Spinal cord (tissue), 9 donors: ENCODE measurements at regions not wholly inside any gene's neighbourhood (a gene's known extent, or its start where the extent isn't known, plus 50 kb on each side); places are given as distances from the start of the nearest gene placed in this dataset.

Experiments
- DNase-seq, 6 donors: peaks; one replicate each; pipeline versions ENCODE4 v3.0.0 to v3.0.0-alpha.2; 2013 to 2015; ENCODE audit warnings: low spot score in 6 of 6, low read depth in 4 of 6
- H3K27ac ChIP-seq: one replicate; pipeline ENCODE4 v1.5.1; 2013; ENCODE audit warnings: low read depth, low read length, control low read depth
- H3K27me3 ChIP-seq: one replicate; pipeline ENCODE4 v1.6.1; 2013; ENCODE audit warnings: low read length; ENCODE audit not compliant: control insufficient read depth, insufficient read depth
- H3K36me3 ChIP-seq: one replicate; pipeline ENCODE4 v1.6.1; 2013; ENCODE audit warnings: low read length; ENCODE audit not compliant: control insufficient read depth, insufficient read depth
- H3K4me1 ChIP-seq: one replicate; pipeline ENCODE4 v1.6.1; 2013; ENCODE audit warnings: low read length; ENCODE audit not compliant: control insufficient read depth, insufficient read depth
- H3K4me3 ChIP-seq: one replicate; pipeline ENCODE4 v1.5.1; 2013; ENCODE audit warnings: low read depth, low read length, control low read depth
- H3K9me3 ChIP-seq: one replicate; pipeline ENCODE4 v1.6.1; 2013; ENCODE audit warnings: low read length; ENCODE audit not compliant: control insufficient read depth, insufficient read depth
- WGBS: methylation state at CpG from one replicate; pipeline ENCODE4 v1.1.5; 2013; ENCODE audit warnings: missing lambda C conversion rate; ENCODE audit not compliant: insufficient coverage; 5-methylcytosine and 5-hydroxymethylcytosine counted together
- donor health status: healthy.

DNA sequence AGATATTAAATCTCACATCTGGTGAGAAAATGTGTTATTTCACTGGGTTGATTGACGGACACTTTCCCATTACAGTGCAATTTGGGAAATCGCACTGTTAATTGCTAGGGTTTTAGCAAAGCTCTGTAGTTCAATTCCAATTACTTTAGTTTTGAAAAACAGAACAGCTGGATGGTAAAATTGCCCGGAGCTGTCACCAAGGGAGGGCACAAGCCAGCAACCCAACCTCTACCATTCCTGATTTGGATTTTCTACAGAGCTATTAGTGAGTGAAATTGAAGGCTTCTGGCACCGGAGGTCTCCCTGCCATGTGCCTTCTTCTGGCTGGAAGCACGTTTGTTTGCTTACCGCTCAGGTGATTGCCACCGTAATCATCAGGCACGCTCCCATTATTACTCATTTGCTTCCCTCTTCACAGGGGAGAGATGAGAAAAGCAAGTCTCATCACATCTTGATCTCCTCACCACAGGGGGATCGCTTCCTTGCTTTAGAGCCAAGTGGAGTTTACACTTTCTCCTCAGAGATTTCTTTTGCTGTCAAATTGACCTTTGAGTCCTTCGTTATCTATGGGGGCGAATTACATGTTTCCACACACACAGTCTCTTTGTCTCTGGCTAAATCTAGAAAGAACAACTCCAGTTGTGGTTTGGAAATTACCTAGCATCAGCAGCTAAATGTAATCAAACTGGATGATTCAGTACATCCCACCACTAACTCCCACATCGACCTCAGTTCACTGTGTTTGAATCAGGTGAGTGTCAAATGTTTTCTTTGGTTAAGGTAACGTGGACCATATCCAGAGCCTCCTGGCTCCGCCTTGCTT lies 421.7 kb upstream of the GOLIM4 start:
- DNase-seq, result peak in 1 of 6 donors; percentile 60
- Histone ChIP-seq H3K4me1 (no peaks in the 10 kb centered on the region), H3K27me3 (no peaks in the 10 kb centered on the region), H3K9me3 (no peaks in the 10 kb centered on the region), H3K27ac (no peak overlapping the region), H3K4me3 (no peak overlapping the region), H3K36me3 (no peaks in the 10 kb centered on the region)
- WGBS, result 88% methylated on average over 2 of the region's 14 CpGs

DNA sequence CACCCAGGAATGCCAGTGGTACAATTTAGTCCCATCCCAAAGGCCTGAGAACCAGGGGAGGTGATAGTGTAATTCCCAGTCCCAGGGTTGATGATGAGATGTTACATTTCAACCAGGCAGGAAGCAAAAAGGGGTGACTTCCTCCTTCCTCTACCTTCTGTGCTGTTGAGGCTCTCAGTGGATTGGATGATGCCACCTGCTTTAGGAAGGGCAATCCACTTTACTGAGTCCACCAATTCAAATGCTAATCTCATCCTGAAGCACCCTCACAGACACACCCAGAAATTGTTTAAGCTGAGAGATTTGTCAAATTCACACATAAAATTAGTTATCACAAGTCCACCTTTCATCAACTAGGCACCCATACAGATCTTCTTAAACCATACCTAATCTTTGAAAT lies 418.5 kb upstream of the GOLIM4 start:
- H3K27ac ChIP-seq, result no peak overlapping the region
- H3K36me3 ChIP-seq, result no peaks in the 10 kb centered on the region
- no peak overlapping the region for H3K4me3 ChIP-seq
- H3K9me3 ChIP-seq, result no peaks in the 10 kb centered on the region
- H3K4me1 ChIP-seq, result no peaks in the 10 kb centered on the region
- no peak for DNase-seq
- H3K27me3 ChIP-seq, result no peaks in the 10 kb centered on the region

DNA sequence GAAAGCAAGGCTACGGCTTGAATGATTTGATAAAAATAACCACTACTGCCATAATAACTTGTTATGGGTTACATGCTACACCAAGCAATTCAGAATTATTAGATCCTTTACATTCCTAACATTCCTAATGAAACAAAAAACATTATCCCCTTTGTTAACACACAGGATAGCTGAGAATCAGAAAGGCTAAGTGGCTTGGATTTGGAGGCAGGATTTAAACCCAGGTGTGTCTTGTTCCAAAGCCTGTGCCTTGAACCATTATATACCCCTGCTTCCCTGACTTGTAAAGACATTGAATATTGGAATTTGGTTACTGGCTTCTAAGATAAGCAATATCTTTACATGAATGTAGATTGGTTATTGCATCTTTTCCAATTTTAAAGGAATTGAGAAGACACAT lies 417.1 kb upstream of the GOLIM4 start:
- no CpG with 5 or more reads among the region's 1 CpG for WGBS
- DNase-seq, result no peak

DNA sequence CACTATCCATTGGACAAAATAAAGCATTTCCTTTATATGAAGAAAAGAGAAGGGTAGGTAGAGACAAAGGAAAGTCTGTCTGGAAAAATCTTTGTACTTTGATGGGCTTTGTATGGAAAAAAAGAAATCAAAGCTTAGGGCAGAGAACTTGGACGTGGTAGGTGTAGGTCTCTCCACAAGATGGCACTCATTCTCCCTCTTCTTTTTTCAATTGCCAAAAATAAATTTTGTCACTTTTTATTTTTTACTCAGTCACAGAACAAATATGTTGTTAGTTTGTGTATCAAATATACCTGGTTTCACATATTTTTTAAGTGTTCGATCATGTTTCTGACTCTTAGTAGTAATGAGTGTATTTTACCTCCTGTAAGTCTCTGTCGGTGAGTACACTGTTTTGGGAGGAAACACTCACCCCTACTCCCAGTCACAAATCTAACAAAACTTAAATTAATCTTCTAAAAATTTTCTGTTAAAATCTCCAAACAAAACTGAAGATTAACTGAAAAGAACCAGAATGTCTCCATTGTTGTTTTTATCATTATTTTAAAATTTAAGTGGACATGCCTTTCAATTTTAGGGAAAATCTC lies 415.8 kb upstream of the GOLIM4 start:
- Histone ChIP-seq H3K27ac (no peak overlapping the region), H3K9me3 (no peaks in the 10 kb centered on the region), H3K36me3 (no peaks in the 10 kb centered on the region), H3K27me3 (no peaks in the 10 kb centered on the region), H3K4me3 (no peak overlapping the region), H3K4me1 (no peaks in the 10 kb centered on the region)
- WGBS, result no CpG with 5 or more reads among the region's 3 CpGs
- DNase-seq, result peak in 2 of 6 donors; percentile 55 to 64

More for the DNA sequence above, 417.1 kb upstream of the GOLIM4 start:
- Histone ChIP-seq H3K27me3 (no peaks in the 10 kb centered on the region), H3K36me3 (no peaks in the 10 kb centered on the region), H3K4me1 (no peaks in the 10 kb centered on the region), H3K4me3 (no peak overlapping the region), H3K27ac (no peak overlapping the region), H3K9me3 (no peaks in the 10 kb centered on the region)

DNA sequence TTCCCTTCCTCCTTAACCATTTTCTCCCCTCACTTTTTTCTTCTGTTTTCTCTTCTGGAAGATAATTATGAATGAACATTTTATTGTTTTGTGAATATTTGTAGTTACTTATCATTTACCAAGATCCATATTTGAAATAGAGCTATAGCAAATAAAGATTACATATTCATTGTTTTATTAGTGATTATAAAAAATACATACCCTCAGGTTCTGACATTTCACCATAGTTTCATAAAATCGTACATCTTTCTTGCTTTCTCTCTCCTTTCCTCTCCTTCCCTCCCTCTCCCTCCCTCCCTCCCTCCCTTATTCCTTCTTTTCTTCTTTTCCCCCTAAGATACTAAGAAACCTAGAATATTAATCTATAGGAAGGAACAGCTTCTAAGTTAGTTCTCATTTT lies 410.9 kb upstream of the GOLIM4 start:
- no peaks in the 10 kb centered on the region for H3K27me3 ChIP-seq
- H3K4me1 ChIP-seq, result no peaks in the 10 kb centered on the region
- H3K9me3 ChIP-seq, result no peaks in the 10 kb centered on the region
- DNase-seq, result no peak
- no peak overlapping the region for H3K27ac ChIP-seq
- no CpG with 5 or more reads among the region's 1 CpG for WGBS
- H3K36me3 ChIP-seq, result no peaks in the 10 kb centered on the region
- H3K4me3 ChIP-seq, result no peak overlapping the region

DNA sequence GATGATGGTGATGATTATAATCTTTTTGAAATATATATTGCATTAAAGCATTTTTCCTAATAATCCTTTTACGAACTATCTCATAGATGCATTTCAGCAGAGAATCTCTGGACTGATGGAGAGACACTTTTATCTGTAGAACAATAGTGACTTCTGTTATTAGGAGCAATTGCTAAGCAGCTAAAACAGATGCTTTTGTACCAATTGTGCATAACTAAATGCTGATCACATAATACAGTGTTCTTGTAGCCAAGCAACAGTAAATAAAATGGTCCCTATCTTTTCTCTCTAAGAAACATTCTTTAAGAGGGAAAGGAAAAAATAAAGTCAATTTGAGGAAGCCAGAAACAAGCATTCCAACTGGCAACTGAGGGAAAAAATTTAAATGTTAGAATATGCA lies 405.8 kb upstream of the GOLIM4 start:
- no peaks in the 10 kb centered on the region for H3K9me3 ChIP-seq
- no peaks in the 10 kb centered on the region for H3K27me3 ChIP-seq
- DNase-seq, result peak in 2 of 6 donors; percentile 24 to 35
- H3K36me3 ChIP-seq, result no peaks in the 10 kb centered on the region
- H3K27ac ChIP-seq, result no peak overlapping the region
- no CpG with 5 or more reads among the region's 1 CpG for WGBS
- no peaks in the 10 kb centered on the region for H3K4me1 ChIP-seq
- H3K4me3 ChIP-seq, result no peak overlapping the region

DNA sequence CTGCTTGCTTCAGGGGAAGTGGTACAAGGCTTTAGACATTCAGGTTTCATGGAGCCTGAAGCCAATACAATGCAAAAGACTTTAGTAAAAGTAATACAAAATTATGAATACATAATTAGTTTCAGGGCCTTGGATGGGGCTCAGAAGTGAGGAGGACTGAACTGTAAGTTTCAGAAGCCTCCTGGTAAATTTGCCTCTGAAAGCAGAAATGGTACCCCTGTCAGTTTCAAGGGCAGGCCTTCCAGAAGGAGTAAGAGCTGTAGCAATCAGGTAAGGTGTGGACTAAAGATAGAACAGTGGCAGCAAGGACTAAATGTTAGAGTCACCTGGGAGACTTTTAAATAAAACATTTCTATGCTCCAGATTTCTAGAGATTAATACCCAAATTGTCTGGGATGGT lies 402.5 kb upstream of the GOLIM4 start:
- H3K36me3 ChIP-seq, result no peaks in the 10 kb centered on the region
- no peak overlapping the region for H3K4me3 ChIP-seq
- H3K27ac ChIP-seq, result no peak overlapping the region
- no peaks in the 10 kb centered on the region for H3K27me3 ChIP-seq
- H3K4me1 ChIP-seq, result no peaks in the 10 kb centered on the region
- no peaks in the 10 kb centered on the region for H3K9me3 ChIP-seq
- no peak for DNase-seq

DNA sequence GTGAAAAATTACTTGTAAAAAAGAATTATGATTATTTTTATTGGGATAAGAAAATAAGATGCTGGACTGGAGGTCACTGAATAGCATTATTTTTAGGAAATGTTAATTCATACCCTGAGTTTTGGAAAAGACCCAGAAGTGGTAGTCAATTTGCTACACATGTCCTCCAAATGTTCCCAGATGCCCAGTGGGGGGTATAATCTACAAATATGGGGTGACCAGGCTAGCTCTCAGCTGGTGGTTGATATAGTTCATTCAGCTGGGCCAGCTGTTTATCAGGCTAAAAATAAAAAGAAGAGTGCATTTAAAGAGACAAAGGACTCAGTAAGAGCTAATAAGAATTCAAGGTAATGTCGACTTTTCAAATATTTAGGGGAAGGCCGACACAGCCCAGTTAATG lies 402.0 kb upstream of the GOLIM4 start:
- Histone ChIP-seq H3K27me3 (no peaks in the 10 kb centered on the region), H3K27ac (no peak overlapping the region), H3K36me3 (no peaks in the 10 kb centered on the region), H3K4me1 (no peaks in the 10 kb centered on the region), H3K4me3 (no peak overlapping the region), H3K9me3 (no peaks in the 10 kb centered on the region)
- WGBS, result 60% methylated on average over 1 of the region's 2 CpGs
- peak in 1 of 6 donors; percentile 14 for DNase-seq

DNA sequence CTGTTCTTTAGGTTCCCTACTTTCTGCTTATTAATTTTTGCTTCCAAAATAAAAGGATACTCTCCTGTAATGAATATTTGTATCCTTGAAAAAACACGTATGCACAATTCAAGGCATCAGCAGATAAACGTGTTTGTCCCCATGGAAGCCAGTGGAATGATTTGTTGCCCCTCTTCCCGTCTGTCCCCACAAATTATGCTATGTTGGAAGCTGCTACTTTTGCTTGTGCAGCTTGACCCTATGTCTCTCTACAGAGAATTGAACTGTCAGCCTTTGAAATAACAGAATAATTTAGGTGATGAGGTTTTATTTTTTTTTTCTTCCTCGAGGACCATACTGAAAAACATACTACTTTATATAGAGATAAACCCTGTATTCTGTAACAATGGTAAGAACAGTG lies 401.5 kb upstream of the GOLIM4 start:
- 24% methylated on average over 3 of the region's 4 CpGs for WGBS
- Histone ChIP-seq H3K4me1 (no peaks in the 10 kb centered on the region), H3K9me3 (no peaks in the 10 kb centered on the region), H3K27me3 (no peaks in the 10 kb centered on the region), H3K27ac (no peak overlapping the region), H3K36me3 (no peaks in the 10 kb centered on the region), H3K4me3 (no peak overlapping the region)
- DNase-seq, result peak in 2 of 6 donors; percentile 7 to 64

DNA sequence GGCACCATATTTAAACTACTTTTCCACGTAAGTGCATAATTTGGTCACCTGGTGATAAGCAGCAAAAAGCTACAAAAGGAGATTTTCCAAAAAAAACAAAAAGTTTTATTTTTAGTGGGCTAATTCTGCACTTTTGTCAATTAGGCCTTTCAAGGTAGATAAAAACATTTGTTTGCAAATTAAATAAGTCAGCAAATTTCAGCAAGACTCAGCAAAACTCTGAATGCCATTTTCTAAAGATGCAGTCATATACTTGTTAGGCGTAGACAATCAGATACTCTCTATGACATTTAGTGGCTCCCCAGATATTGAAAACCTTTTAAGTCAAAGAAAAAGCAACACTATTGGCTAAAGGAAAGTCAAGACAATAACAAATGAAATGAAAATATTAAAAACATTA lies 400.2 kb upstream of the GOLIM4 start:
- no peak overlapping the region for H3K4me3 ChIP-seq
- no CpG with 5 or more reads among the region's 2 CpGs for WGBS
- no peaks in the 10 kb centered on the region for H3K27me3 ChIP-seq
- no peaks in the 10 kb centered on the region for H3K4me1 ChIP-seq
- H3K36me3 ChIP-seq, result no peaks in the 10 kb centered on the region
- no peak overlapping the region for H3K27ac ChIP-seq
- DNase-seq, result no peak
- no peaks in the 10 kb centered on the region for H3K9me3 ChIP-seq
